Endodermal cell (in vitro differentiated cells): ENCODE measurements at regions not wholly inside any gene's neighbourhood (a gene's known extent, or its start where the extent isn't known, plus 50 kb on each side); places are given as distances from the start of the nearest gene placed in this dataset.

Experiments used
- DNase-seq: peaks from one replicate; pipeline ENCODE4 v3.0.0-alpha.2; 2017
- H3K27ac ChIP-seq: 2 replicates; pipeline ENCODE4 v1.5.1; 2013; ENCODE audit warnings: mild to moderate bottlenecking, low read depth, low read length, moderate library complexity
- H3K27me3 ChIP-seq: 2 replicates; pipeline ENCODE4 v1.6.1; 2013; ENCODE audit warnings: mild to moderate bottlenecking, low read length, moderate library complexity; ENCODE audit not compliant: insufficient read depth, control insufficient read depth, poor library complexity, severe bottlenecking
- H3K36me3 ChIP-seq: 2 replicates; pipeline ENCODE4 v1.7.0; 2013; ENCODE audit warnings: mild to moderate bottlenecking, low read length, moderate library complexity; ENCODE audit not compliant: control insufficient read depth, insufficient read depth
- H3K4me1 ChIP-seq: one replicate; pipeline ENCODE4 v1.7.0; 2013; ENCODE audit warnings: low read length; ENCODE audit not compliant: control insufficient read depth, insufficient read depth
- H3K4me3 ChIP-seq: 2 replicates; pipeline ENCODE4 v1.5.1; 2013; ENCODE audit warnings: mild to moderate bottlenecking, low read length, moderate library complexity
- H3K9ac ChIP-seq: 2 replicates; pipeline ENCODE4 v1.6.1; 2013; ENCODE audit warnings: mild to moderate bottlenecking, low read length, moderate library complexity; ENCODE audit not compliant: poor library complexity, severe bottlenecking; ENCODE audit errors: extremely low read depth
- H3K9me3 ChIP-seq: 2 replicates; pipeline ENCODE4 v1.6.1; 2013; ENCODE audit warnings: mild to moderate bottlenecking, low read length, moderate library complexity; ENCODE audit not compliant: control insufficient read depth
- H3K27ac Mint-ChIP-seq: 2 replicates; pipeline ENCODE4 v1.8.0; 2020; ENCODE audit warnings: mixed read lengths
- H3K27me3 Mint-ChIP-seq: 2 replicates; pipeline ENCODE4 v1.8.0; 2021; ENCODE audit warnings: mild to moderate bottlenecking, mixed read lengths; ENCODE audit not compliant: insufficient read depth
- H3K36me3 Mint-ChIP-seq: 2 replicates; pipeline ENCODE4 v1.8.0; 2020; ENCODE audit warnings: low read depth, mixed read lengths
- H3K4me1 Mint-ChIP-seq: 2 replicates; pipeline ENCODE4 v1.8.0; 2020; ENCODE audit warnings: mixed read lengths
- H3K4me3 Mint-ChIP-seq: 2 replicates; pipeline ENCODE4 v1.8.0; 2020; ENCODE audit warnings: mild to moderate bottlenecking, moderate library complexity, mixed read lengths
- H3K9me3 Mint-ChIP-seq: 2 replicates; pipeline ENCODE4 v1.8.0; 2020; ENCODE audit warnings: mild to moderate bottlenecking, mixed read lengths
- WGBS, 2 experiments: methylation state at CpG; one replicate each; pipeline versions ENCODE4 v1.1.5 to v1.1.7; 2013; ENCODE audit warnings: missing lambda C conversion rate in 2 of 2, mixed read lengths in 1 of 2; ENCODE audit not compliant: insufficient coverage in 1 of 2, insufficient read length in 1 of 2; 5-methylcytosine and 5-hydroxymethylcytosine counted together
- TF ChIP-seq, protein P1 (sequence below): fragments of 200-600 bp; sonication (generic); conservative IDR thresholded peaks from 2 replicates; pipeline ENCODE4 v1.5.0; 2021; ENCODE audit warnings: antibody characterized with exemption, mild to moderate bottlenecking

DNA sequence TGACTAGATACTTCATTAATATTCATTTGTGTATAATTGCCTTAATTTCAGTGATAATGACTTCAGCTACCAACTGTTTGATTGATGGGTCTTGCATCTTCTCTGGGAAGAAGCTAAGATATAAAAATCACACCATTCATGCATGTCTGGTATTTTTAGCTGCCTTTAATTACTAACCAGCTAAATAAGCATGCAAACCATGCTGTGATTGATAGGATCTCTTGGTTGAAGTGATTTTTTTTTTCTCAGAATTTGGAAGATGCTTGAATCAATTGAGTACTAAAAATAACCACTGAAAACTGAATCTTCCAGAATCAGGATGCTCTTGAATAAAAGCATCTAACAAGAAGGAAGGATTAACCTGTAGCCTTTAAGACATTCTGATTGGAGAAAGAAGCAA, 668.8 kb downstream of the TDRD15 start:
- H3K4me3 ChIP-seq = no peak overlapping the region
- no peaks in the 10 kb centered on the region for H3K36me3 ChIP-seq
- H3K9me3 ChIP-seq = no peaks in the 10 kb centered on the region
- H3K4me1 ChIP-seq = no peaks in the 10 kb centered on the region
- no peaks in the 10 kb centered on the region for H3K4me1 Mint-ChIP-seq
- H3K9me3 Mint-ChIP-seq = no peaks in the 10 kb centered on the region
- H3K27ac Mint-ChIP-seq = no peak overlapping the region
- TF ChIP-seq, protein P1, sequence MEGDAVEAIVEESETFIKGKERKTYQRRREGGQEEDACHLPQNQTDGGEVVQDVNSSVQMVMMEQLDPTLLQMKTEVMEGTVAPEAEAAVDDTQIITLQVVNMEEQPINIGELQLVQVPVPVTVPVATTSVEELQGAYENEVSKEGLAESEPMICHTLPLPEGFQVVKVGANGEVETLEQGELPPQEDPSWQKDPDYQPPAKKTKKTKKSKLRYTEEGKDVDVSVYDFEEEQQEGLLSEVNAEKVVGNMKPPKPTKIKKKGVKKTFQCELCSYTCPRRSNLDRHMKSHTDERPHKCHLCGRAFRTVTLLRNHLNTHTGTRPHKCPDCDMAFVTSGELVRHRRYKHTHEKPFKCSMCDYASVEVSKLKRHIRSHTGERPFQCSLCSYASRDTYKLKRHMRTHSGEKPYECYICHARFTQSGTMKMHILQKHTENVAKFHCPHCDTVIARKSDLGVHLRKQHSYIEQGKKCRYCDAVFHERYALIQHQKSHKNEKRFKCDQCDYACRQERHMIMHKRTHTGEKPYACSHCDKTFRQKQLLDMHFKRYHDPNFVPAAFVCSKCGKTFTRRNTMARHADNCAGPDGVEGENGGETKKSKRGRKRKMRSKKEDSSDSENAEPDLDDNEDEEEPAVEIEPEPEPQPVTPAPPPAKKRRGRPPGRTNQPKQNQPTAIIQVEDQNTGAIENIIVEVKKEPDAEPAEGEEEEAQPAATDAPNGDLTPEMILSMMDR = no peak
- no peaks in the 10 kb centered on the region for H3K27me3 ChIP-seq
- no peak overlapping the region for H3K4me3 Mint-ChIP-seq
- DNase-seq = no peak
- H3K9ac ChIP-seq = no peak overlapping the region
- H3K27me3 Mint-ChIP-seq = no peaks in the 10 kb centered on the region
- no peak overlapping the region for H3K27ac ChIP-seq
- H3K36me3 Mint-ChIP-seq = no peaks in the 10 kb centered on the region

- Histone ChIP-seq H3K27me3 (no peaks in the 10 kb centered on the region), H3K9me3 (no peaks in the 10 kb centered on the region), H3K4me3 (no peak overlapping the region), H3K4me1 (no peaks in the 10 kb centered on the region), H3K27ac (no peak overlapping the region), H3K36me3 (no peaks in the 10 kb centered on the region), H3K9ac (no peak overlapping the region)
- Mint-ChIP-seq H3K9me3 (no peaks in the 10 kb centered on the region), H3K36me3 (no peaks in the 10 kb centered on the region), H3K27me3 (no peaks in the 10 kb centered on the region), H3K27ac (no peak overlapping the region), H3K4me3 (no peak overlapping the region), H3K4me1 (no peaks in the 10 kb centered on the region)
- TF ChIP-seq, protein P1 = no peak
- DNase-seq = no peak
- WGBS, 2 experiments = 80 to 100% methylated on average over 1 of the region's 1 CpG
These were observed 669.7 kb downstream of the TDRD15 start for GRCh38 chr2:21793461-21793860.

DNA sequence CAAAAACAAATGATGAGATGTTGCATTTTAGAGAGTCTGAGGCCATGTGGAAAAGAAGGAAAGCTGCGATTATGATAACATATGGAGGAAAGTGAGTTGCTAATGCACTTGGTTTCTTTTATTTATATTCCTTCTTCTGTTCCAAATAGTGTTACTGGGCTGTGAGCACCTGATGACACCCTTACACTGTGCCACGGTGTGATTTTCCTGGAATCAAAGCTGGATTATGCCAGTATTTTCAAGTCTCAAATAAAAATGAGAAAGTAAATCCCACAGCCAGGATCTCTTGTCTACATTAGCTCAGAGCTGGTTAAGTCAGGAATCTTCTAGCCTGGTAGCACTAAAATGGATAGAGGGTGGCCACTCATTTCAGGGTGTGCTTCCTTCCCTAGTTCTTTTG, 670.8 kb downstream of the TDRD15 start:
- Histone ChIP-seq H3K4me3 (no peak overlapping the region), H3K27me3 (no peaks in the 10 kb centered on the region), H3K4me1 (no peaks in the 10 kb centered on the region), H3K9me3 (no peaks in the 10 kb centered on the region), H3K36me3 (no peaks in the 10 kb centered on the region), H3K27ac (no peak overlapping the region), H3K9ac (no peak overlapping the region)
- Mint-ChIP-seq H3K27me3 (no peaks in the 10 kb centered on the region), H3K9me3 (no peaks in the 10 kb centered on the region), H3K27ac (no peak overlapping the region), H3K4me1 (no peaks in the 10 kb centered on the region), H3K36me3 (no peaks in the 10 kb centered on the region), H3K4me3 (no peak overlapping the region)
- no peak for DNase-seq
- TF ChIP-seq, protein P1 = no peak
- WGBS, 2 experiments = 86 to 96% methylated on average over 1 to 2 of the region's 2 CpGs
